Omental fat pad (tissue), 3 donors: ENCODE measurements at regions not wholly inside any gene's neighbourhood (a gene's known extent, or its start where the extent isn't known, plus 50 kb on each side); places are given as distances from the start of the nearest gene placed in this dataset.

ENCODE experiments used
- ATAC-seq: fragments of 150-250 bp; one replicate; pipeline ENCODE4 v1.9.1; 2016; ENCODE audit warnings: mild to moderate bottlenecking, moderate library complexity; ENCODE audit not compliant: low FRiP score
- DNase-seq: peaks from one replicate; pipeline ENCODE4 v3.0.0-alpha.2; 2019; ENCODE audit warnings: low spot score
- CTCF ChIP-seq, 3 donors: fragments of 450-650 bp; IDR thresholded peaks; one replicate each; pipeline ENCODE4 v1.5.1; 2016 to 2017; ENCODE audit warnings: antibody characterized with exemption in 3 of 3, mild to moderate bottlenecking in 3 of 3, moderate library complexity in 2 of 3

GRCh38 chr17:33981711-33982601 is 273.1 kb upstream of the CCL2 start:
- TF ChIP-seq CTCF (IDR thresholded peaks at IDR 0.05), result no peak
- ATAC-seq (no peak), DNase-seq (no peak)

GRCh38 chr17:33982909-33983308 is 272.2 kb upstream of the CCL2 start:
- DNase-seq (no peak), ATAC-seq (no peak)
- no peak for TF ChIP-seq CTCF (IDR thresholded peaks at IDR 0.05)

GRCh38 chr17:33983824-33984574 is 271.1 kb upstream of the CCL2 start:
- DNase-seq, result no peak
- ATAC-seq, result no peak
- no peak for TF ChIP-seq CTCF (IDR thresholded peaks at IDR 0.05)

GRCh38 chr17:33986088-33986487 is 269.0 kb upstream of the CCL2 start:
- DNase-seq (no peak), ATAC-seq (no peak)
- no peak for TF ChIP-seq CTCF (IDR thresholded peaks at IDR 0.05)

GRCh38 chr17:33986566-33986965 is 268.5 kb upstream of the CCL2 start:
- DNase-seq (no peak), ATAC-seq (no peak)
- TF ChIP-seq CTCF (IDR thresholded peaks at IDR 0.05), result no peak

- no peak for ATAC-seq
Measured at GRCh38 chr17:33987162-33987561, 267.9 kb upstream of the CCL2 start.

More at GRCh38 chr17:33987162-33987561, 267.9 kb upstream of the CCL2 start:
- no peak for TF ChIP-seq CTCF (IDR thresholded peaks at IDR 0.05)
- no peak for DNase-seq
